MCF 10A (cell line): ENCODE measurements at regions not wholly inside any gene's neighbourhood (a gene's known extent, or its start where the extent isn't known, plus 50 kb on each side); places are given as distances from the start of the nearest gene placed in this dataset.

ENCODE experiments used
- BruUV-seq: library from RNA; stranded (reverse); fragments of 400-500 nt; replicated peaks from 2 replicates; lab custom pipeline; 2021; lab: Mats Ljungman, UMichigan
- CTCF ChIA-PET: fragments of 300-600 bp; sonication (Branson Sonifier 250); formaldehyde crosslinking; extraction: SDS; loops from one replicate; lab custom pipeline; 2021; ENCODE audit warnings: antibody characterized with exemption, inconsistent platforms; lab: Yijun Ruan, JAX
- POLR2A ChIA-PET: fragments of 300-600, 350-650 bp; sonication (Branson Sonifier 250); formaldehyde crosslinking; extraction: SDS; loops from one replicate; lab custom pipeline; 2020; ENCODE audit warnings: antibody characterized with exemption, inconsistent platforms; lab: Yijun Ruan, JAX
- DNase-seq: peaks from one replicate; pipeline ENCODE4 v3.0.0-alpha.2; 2018; ENCODE audit not compliant: unreplicated experiment
- H3K27ac Mint-ChIP-seq: one replicate; pipeline ENCODE4 v1.8.0; 2022; ENCODE audit warnings: mild to moderate bottlenecking, low read depth, mixed read lengths; ENCODE audit not compliant: unreplicated experiment
- H3K27me3 Mint-ChIP-seq: one replicate; pipeline ENCODE4 v1.8.0; 2022; ENCODE audit warnings: mixed read lengths; ENCODE audit not compliant: insufficient read depth, unreplicated experiment
- H3K36me3 Mint-ChIP-seq: one replicate; pipeline ENCODE4 v1.8.0; 2022; ENCODE audit warnings: mild to moderate bottlenecking, moderate library complexity, mixed read lengths; ENCODE audit not compliant: insufficient read depth, unreplicated experiment
- H3K4me1 Mint-ChIP-seq: one replicate; pipeline ENCODE4 v1.8.0; 2022; ENCODE audit warnings: mixed read lengths; ENCODE audit not compliant: insufficient read depth, unreplicated experiment
- H3K4me3 Mint-ChIP-seq: one replicate; pipeline ENCODE4 v1.8.0; 2022; ENCODE audit warnings: mild to moderate bottlenecking, moderate library complexity, mixed read lengths; ENCODE audit not compliant: unreplicated experiment
- H3K9me3 Mint-ChIP-seq: one replicate; pipeline ENCODE4 v1.8.0; 2022; ENCODE audit warnings: mixed read lengths; ENCODE audit not compliant: unreplicated experiment
- intact Hi-C: fragments of 100-400 bp; cut with micrococcal nuclease; formaldehyde crosslinking; loops from 2 replicates; pipeline ENCODE4 v1.14.1; 2022
- TF ChIP-seq, protein P1 (sequence below): fragments of 200-600 bp; IDR thresholded peaks from one replicate; pipeline ENCODE4 v1.8.0; 2022; ENCODE audit warnings: antibody characterized with exemption, mild to moderate bottlenecking; ENCODE audit not compliant: unreplicated experiment

GRCh38 chr1:185488808-185489207 is 171.8 kb upstream of the IVNS1ABP start:
- Mint-ChIP-seq H3K36me3 (no peaks in the 10 kb centered on the region), H3K4me3 (no peak overlapping the region), H3K9me3 (no peaks in the 10 kb centered on the region), H3K4me1 (peaks cover 8% of the 10 kb centered on the region), H3K27ac (no peak overlapping the region), H3K27me3 (no peaks in the 10 kb centered on the region)
- intact Hi-C loops, result no loop called here
- CTCF ChIA-PET, result interaction anchor here (0.6 to 2.0 kb wide), 2 partner anchors 107 to 599 kb away, joined by 5 to 8 read pairs; no protein-coding TSS in a partner anchor
- TF ChIP-seq, protein P1, sequence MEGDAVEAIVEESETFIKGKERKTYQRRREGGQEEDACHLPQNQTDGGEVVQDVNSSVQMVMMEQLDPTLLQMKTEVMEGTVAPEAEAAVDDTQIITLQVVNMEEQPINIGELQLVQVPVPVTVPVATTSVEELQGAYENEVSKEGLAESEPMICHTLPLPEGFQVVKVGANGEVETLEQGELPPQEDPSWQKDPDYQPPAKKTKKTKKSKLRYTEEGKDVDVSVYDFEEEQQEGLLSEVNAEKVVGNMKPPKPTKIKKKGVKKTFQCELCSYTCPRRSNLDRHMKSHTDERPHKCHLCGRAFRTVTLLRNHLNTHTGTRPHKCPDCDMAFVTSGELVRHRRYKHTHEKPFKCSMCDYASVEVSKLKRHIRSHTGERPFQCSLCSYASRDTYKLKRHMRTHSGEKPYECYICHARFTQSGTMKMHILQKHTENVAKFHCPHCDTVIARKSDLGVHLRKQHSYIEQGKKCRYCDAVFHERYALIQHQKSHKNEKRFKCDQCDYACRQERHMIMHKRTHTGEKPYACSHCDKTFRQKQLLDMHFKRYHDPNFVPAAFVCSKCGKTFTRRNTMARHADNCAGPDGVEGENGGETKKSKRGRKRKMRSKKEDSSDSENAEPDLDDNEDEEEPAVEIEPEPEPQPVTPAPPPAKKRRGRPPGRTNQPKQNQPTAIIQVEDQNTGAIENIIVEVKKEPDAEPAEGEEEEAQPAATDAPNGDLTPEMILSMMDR, result no peak
- POLR2A ChIA-PET, result no interaction called here
- no peak for DNase-seq
- BruUV-seq, result no TSS peak

DNA sequence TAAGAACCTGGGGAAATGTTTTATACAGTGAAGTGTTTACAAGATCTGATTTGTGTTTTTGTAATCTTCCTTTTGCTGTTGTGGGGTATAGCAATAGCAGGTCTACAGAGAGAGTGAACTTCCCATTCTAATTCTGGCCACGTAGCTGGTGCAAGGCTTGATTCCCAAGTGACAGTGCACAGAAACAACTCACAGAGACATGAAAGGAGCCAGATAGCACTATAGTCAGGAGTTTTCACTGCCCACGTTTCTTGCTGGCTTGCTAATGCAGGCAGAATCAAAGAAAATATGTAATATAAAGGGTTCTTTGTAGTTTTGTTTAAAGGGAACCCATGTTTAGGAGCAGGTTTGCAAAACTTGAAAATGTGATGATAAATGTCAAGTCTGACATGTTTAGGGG is 170.9 kb upstream of the IVNS1ABP start:
- H3K4me1 Mint-ChIP-seq, result peaks cover 10% of the 10 kb centered on the region
- H3K36me3 Mint-ChIP-seq, result no peaks in the 10 kb centered on the region
- H3K27ac Mint-ChIP-seq, result no peak overlapping the region
- H3K9me3 Mint-ChIP-seq, result no peaks in the 10 kb centered on the region
- DNase-seq, result no peak
- BruUV-seq, result no TSS peak
- intact Hi-C loops, result no loop called here
- H3K4me3 Mint-ChIP-seq, result no peak overlapping the region
- TF ChIP-seq, protein P1, result no peak
- ChIA-PET POLR2A (interaction anchor here (1.3 kb wide), 1 partner anchor 11 kb away, joined by 4 read pairs; no protein-coding TSS in a partner anchor), CTCF (interaction anchor here (1.2 to 2.0 kb wide), 2 partner anchors 11 to 108 kb away, joined by 5 to 8 read pairs; no protein-coding TSS in a partner anchor)
- H3K27me3 Mint-ChIP-seq, result no peaks in the 10 kb centered on the region

DNA sequence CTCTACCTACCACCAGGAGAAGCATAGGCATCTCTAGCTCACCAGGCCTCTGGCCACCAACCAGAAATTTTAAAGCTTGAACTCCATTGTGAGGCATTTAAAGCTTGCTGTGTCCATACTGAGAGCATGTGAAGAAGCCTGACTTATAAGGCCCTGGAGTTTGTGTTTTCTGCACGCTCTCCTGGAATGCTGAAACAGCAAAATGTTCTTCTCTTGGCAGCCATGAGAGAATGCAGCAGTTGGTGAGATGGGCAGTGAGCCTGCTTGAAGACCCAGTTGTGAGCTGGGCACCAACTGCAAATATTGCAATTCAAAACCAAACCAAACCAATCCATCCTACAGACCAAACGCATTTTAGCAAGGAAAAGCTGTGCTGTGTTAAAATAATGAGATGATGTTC is 170.0 kb upstream of the IVNS1ABP start:
- intact Hi-C loops, result no loop called here
- POLR2A ChIA-PET, result interaction anchor here (1.3 kb wide), 1 partner anchor 12 kb away, joined by 4 read pairs; no protein-coding TSS in a partner anchor
- Mint-ChIP-seq H3K4me3 (no peak overlapping the region), H3K27ac (no peak overlapping the region), H3K9me3 (no peaks in the 10 kb centered on the region), H3K36me3 (no peaks in the 10 kb centered on the region), H3K27me3 (no peaks in the 10 kb centered on the region), H3K4me1 (peaks cover 10% of the 10 kb centered on the region)
- BruUV-seq, result no TSS peak
- DNase-seq, result no peak
- TF ChIP-seq, protein P1, result no peak
- CTCF ChIA-PET, result interaction anchor here (1.2 to 2.0 kb wide), 2 partner anchors 12 to 109 kb away, joined by 5 to 8 read pairs; no protein-coding TSS in a partner anchor

DNA sequence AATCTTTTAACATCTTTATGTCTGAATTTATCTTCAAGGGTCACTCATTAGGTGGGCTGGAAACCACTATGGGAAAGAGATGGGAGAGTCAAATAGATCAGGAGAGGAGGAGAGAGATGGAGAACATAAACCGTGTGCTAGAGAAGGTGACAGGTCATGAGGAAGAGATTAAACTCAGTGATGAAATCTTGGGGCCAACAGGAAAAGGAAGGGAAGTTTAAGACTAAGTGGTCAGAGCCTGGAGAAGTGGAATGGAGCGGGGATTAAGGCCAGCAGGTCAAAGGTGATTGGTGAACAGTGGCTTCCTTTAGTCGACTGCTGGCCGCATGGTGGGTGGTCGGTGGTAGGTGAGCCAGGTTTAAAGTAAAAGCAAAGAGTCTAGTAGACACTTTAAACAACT is 169.3 kb upstream of the IVNS1ABP start:
- DNase-seq, result no peak
- peaks cover 10% of the 10 kb centered on the region for H3K4me1 Mint-ChIP-seq
- no TSS peak for BruUV-seq
- intact Hi-C loops, result no loop called here
- TF ChIP-seq, protein P1, result no peak
- no peak overlapping the region for H3K27ac Mint-ChIP-seq
- CTCF ChIA-PET, result interaction anchor here (2.2 kb wide), 1 partner anchor 110 kb away, joined by 6 read pairs; no protein-coding TSS in a partner anchor
- no peak overlapping the region for H3K4me3 Mint-ChIP-seq
- POLR2A ChIA-PET, result interaction anchor here (0.7 to 1.0 kb wide), 2 partner anchors 169 to 1733 kb away, joined by 3 read pairs; partner anchors contain the start of gene IVNS1ABP
- H3K27me3 Mint-ChIP-seq, result no peaks in the 10 kb centered on the region
- no peaks in the 10 kb centered on the region for H3K9me3 Mint-ChIP-seq
- H3K36me3 Mint-ChIP-seq, result no peaks in the 10 kb centered on the region
